HL-60 (cell line): ENCODE measurements at regions not wholly inside any gene's neighbourhood (a gene's known extent, or its start where the extent isn't known, plus 50 kb on each side); places are given as distances from the start of the nearest gene placed in this dataset.

Experiments
- DNase-seq, 2 experiments: peaks; one replicate each; pipeline ENCODE4 v3.0.0-alpha.2; 2010 to 2020; ENCODE audit warnings: low read depth in 1 of 2, low spot score in 1 of 2
- H3K27ac ChIP-seq: fragments of 250-450 bp; sonication (Bioruptor Pico); replicated peaks from 2 replicates; pipeline ENCODE4 v1.5.1; 2020; ENCODE audit warnings: mild to moderate bottlenecking, moderate library complexity
- H3K27me3 ChIP-seq: fragments of 250-450 bp; sonication (Bioruptor Pico); 2 replicates; pipeline ENCODE4 v1.5.1; 2021; ENCODE audit warnings: mild to moderate bottlenecking, moderate library complexity; ENCODE audit not compliant: insufficient read depth, poor library complexity, severe bottlenecking
- H3K4me3 ChIP-seq: replicated peaks from 2 replicates; pipeline ENCODE4 v1.5.1; 2011; ENCODE audit warnings: mild to moderate bottlenecking, control low read depth, low read length; ENCODE audit not compliant: insufficient read depth
- CTCF ChIP-seq: IDR thresholded peaks from one replicate; pipeline ENCODE4 v1.5.1; 2011; ENCODE audit warnings: low read length, control low read depth, inconsistent platforms; ENCODE audit not compliant: insufficient read depth
- GABPA ChIP-seq: IDR thresholded peaks from 2 replicates; pipeline ENCODE4 v1.6.1; 2012; ENCODE audit warnings: low read depth
- POLR2AphosphoS5 ChIP-seq: IDR thresholded peaks from 2 replicates; pipeline ENCODE4 v1.6.1; 2012; ENCODE audit warnings: low read depth
- SPI1 ChIP-seq: IDR thresholded peaks from 2 replicates; pipeline ENCODE4 v1.6.1; 2012; ENCODE audit warnings: low read depth, mild to moderate bottlenecking, borderline replicate concordance
- TF ChIP-seq, protein P1 (sequence below): IDR thresholded peaks from 2 replicates; pipeline ENCODE4 v1.6.1; 2012; ENCODE audit warnings: low read depth; ENCODE audit not compliant: insufficient replicate concordance

GRCh38 chr5:73298251-73298771, 125.3 kb downstream of the TMEM174 start:
- H3K27me3 ChIP-seq: peaks cover 5% of the 10 kb centered on the region

GRCh38 chr5:73297430-73297829, 124.4 kb downstream of the TMEM174 start:
- Histone ChIP-seq H3K4me3 (no peak overlapping the region), H3K27ac (no peak overlapping the region), H3K27me3 (peaks cover 5% of the 10 kb centered on the region)
- no peak for DNase-seq
- TF ChIP-seq POLR2AphosphoS5: no peak
- no peak for TF ChIP-seq GABPA
- TF ChIP-seq CTCF: no peak
- no peak for TF ChIP-seq SPI1
- TF ChIP-seq, protein P1, sequence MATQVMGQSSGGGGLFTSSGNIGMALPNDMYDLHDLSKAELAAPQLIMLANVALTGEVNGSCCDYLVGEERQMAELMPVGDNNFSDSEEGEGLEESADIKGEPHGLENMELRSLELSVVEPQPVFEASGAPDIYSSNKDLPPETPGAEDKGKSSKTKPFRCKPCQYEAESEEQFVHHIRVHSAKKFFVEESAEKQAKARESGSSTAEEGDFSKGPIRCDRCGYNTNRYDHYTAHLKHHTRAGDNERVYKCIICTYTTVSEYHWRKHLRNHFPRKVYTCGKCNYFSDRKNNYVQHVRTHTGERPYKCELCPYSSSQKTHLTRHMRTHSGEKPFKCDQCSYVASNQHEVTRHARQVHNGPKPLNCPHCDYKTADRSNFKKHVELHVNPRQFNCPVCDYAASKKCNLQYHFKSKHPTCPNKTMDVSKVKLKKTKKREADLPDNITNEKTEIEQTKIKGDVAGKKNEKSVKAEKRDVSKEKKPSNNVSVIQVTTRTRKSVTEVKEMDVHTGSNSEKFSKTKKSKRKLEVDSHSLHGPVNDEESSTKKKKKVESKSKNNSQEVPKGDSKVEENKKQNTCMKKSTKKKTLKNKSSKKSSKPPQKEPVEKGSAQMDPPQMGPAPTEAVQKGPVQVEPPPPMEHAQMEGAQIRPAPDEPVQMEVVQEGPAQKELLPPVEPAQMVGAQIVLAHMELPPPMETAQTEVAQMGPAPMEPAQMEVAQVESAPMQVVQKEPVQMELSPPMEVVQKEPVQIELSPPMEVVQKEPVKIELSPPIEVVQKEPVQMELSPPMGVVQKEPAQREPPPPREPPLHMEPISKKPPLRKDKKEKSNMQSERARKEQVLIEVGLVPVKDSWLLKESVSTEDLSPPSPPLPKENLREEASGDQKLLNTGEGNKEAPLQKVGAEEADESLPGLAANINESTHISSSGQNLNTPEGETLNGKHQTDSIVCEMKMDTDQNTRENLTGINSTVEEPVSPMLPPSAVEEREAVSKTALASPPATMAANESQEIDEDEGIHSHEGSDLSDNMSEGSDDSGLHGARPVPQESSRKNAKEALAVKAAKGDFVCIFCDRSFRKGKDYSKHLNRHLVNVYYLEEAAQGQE: no peak

More at GRCh38 chr5:73298251-73298771, 125.3 kb downstream of the TMEM174 start:
- DNase-seq: no peak
- H3K27ac ChIP-seq: no peak overlapping the region
- H3K4me3 ChIP-seq: no peak overlapping the region
- TF ChIP-seq GABPA: no peak
- TF ChIP-seq SPI1: no peak
- no peak for TF ChIP-seq POLR2AphosphoS5
- TF ChIP-seq, protein P1: no peak
- TF ChIP-seq CTCF: no peak

DNA sequence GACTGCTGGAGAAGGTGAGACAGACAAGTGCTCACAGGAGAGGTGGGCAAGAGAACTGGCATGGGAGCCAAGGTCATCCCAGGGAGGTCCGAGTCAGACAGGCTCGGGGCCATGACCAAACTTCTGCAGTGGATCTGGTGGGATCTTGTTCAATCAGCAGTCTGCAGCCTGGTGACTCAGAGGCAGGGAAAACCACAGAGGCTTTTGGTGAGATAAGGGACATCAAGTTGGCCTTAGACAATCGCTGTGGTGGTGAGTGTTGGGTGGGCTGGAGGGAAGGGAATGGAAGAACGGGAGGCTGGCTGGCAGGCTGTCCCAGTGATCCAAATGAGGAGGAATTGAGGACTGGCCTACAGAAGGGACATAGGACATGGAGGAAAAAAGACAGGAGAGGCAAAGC, 123.8 kb downstream of the TMEM174 start:
- H3K27me3 ChIP-seq: peaks cover 5% of the 10 kb centered on the region
- no peak overlapping the region for H3K4me3 ChIP-seq
- DNase-seq: no peak
- H3K27ac ChIP-seq: no peak overlapping the region
- no peak for TF ChIP-seq SPI1
- TF ChIP-seq GABPA: no peak
- TF ChIP-seq, protein P1: no peak
- no peak for TF ChIP-seq POLR2AphosphoS5
- TF ChIP-seq CTCF: no peak
